ENCODE measurements at regions not wholly inside any gene's neighbourhood (a gene's known extent, or its start where the extent isn't known, plus 50 kb on each side); places are given as distances from the start of the nearest gene placed in this dataset.

GRCh38 chr11:127493330-127494022, 492.9 kb upstream of the KIRREL3 start:
- no peak for DNase-seq (ENCODE audit: low read depth in 2 of 2)

GRCh38 chr11:127492029-127492428, 491.5 kb upstream of the KIRREL3 start:
- no peak for DNase-seq (ENCODE audit: low read depth in 2 of 2)

GRCh38 chr11:127491589-127491988, 491.0 kb upstream of the KIRREL3 start:
- no peak for DNase-seq (ENCODE audit: low read depth in 2 of 2)

DNA sequence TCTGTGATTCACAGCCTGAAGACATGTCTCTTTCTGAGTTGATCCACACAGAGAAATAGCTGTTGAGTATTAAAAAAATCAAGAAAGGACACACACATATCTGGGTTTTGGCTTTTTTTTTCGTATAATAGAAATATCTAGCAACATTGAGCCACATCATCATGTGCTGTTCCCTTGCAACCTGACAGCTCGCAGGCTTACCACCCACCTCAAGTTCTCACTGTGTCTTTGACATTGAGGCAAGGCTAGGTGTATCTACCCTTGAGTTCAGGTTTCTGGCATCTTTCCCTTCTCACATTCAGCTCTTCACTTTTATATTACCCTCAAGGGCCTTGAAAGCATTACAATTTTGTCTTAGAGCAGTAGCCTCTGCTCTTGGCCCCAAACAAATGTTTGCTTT, 490.3 kb upstream of the KIRREL3 start:
- no peak for DNase-seq (ENCODE audit: low read depth in 2 of 2)

DNA sequence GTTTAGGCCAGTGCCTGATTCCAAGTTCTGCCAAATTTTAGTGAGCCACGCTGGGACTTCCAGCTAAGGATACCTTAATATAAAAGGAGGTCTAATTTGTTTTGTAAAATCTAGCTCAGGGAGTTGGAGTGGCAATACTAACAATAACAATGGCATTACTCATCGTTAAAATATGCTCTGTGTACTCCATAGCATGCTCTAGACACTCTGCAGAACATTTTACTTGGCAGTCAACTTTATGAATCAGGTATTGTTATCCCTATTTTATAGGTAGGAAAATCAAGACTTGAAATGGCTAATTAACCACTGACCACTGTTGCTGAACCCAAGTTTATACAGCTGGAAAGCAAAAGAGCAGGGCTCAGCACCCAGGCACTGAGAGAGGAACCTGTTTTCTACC, 485.0 kb upstream of the KIRREL3 start:
- DNase-seq (ENCODE audit: low read depth in 2 of 2): no peak

- DNase-seq (ENCODE audit: low read depth in 2 of 2): no peak
Observed at GRCh38 chr11:127481391-127481790, 480.8 kb upstream of the KIRREL3 start.

DNA sequence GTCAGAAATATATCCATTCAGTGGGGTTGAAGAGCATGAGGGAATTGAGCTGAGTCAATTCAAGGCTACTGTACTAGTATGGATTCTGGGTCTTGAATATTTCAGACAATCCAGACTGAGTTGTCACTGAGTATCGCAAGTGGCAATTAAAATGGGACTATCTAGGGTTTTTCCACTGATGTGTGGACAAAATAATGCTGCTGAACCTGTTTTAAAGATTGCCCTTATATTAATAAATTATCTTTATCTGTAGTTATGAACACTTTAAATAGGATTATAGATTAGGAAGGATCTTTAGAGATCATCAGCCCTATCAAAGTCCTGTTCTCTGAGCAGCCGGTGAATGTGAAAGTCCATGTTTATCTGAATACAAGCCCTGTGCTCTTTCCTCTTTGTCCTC, 478.3 kb upstream of the KIRREL3 start:
- no peak for DNase-seq (ENCODE audit: low read depth in 2 of 2)

- no peak for DNase-seq (ENCODE audit: low read depth in 2 of 2)
Observed at GRCh38 chr11:127474766-127475165, 474.2 kb upstream of the KIRREL3 start.

DNA sequence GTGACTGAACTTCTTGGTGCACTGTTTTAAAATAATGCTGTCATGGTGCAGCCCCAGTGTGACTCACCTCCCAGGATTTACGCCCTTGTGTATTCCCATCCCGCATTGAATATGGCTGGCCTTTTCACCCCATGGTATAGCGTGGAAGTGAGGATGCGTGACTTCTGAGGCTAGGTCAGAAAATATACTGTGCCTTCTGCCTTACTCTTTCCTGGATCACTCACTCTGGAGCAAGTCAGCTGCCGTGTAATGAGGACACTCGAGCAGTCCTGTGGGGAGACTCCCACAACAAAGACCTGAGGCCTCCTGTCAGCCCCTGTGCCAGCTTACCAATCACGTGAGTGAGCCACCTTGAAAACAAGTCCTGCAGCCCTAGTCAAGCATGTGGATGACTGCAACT, 471.9 kb upstream of the KIRREL3 start:
- no peak for DNase-seq (ENCODE audit: low read depth in 2 of 2)

- no peak for DNase-seq (ENCODE audit: low read depth in 2 of 2)
Observed at GRCh38 chr11:127471662-127472061, 471.1 kb upstream of the KIRREL3 start.

DNA sequence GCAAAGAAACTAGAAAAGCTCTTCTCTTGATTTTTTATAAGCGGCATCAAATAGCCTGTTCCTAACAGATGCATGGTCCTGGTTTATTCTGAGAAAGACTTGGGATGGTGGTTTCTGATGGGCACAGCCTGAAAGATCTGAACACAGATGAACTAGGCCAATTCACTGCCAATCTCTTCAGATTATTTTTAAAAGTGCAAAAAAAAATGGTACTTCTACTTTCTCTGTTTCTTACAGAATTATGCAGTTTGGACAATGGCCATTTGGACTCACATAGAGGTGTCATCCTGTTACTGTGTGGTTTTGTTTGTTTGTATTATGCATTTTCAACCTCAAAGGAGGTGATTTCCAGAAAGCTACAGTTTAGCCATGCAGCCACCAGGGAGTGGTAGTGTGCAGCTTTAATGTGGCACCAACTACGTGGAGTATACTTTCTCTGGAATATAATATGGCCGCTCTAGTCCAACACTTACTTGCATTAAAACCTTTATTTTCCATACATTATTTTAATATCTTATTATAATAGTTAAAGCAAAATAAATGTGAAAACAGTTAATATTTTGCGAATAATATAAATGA, 469.8 kb upstream of the KIRREL3 start:
- no peak for DNase-seq (ENCODE audit: low read depth in 2 of 2)

DNA sequence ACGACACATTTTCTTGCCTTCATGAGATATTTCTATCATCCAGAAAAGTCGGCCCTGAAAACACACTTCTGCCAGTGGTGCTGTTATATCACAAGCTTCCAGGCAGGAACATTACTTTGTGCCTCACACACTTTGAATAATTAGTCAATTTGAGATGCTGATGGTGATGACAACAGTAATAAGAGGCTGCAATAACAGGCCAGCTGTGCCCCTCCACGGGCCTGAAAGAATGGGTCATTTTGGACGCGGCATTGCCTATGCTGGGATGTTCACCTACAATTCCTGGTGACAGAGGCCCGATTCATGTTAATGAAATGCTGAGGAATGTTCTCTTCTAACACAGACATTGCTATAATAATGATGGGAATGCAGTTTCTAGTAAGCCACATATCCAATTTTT, 463.8 kb upstream of the KIRREL3 start:
- no peak for DNase-seq (ENCODE audit: low read depth in 2 of 2)

DNA sequence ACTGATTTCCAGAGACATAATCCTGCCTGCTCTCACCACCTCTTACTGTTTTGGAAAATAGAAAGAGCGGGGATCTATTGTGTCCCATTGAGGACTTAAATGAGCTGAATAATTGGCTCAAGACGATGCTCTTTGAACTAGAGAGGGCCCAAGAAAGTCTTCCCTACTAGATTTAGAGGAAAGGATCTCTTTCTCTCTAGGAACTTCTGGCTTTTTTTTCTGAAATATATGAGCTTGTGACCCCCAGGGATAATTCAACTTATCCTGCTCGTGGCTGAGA, 461.4 kb upstream of the KIRREL3 start:
- no peak for DNase-seq (ENCODE audit: low read depth in 2 of 2)

DNA sequence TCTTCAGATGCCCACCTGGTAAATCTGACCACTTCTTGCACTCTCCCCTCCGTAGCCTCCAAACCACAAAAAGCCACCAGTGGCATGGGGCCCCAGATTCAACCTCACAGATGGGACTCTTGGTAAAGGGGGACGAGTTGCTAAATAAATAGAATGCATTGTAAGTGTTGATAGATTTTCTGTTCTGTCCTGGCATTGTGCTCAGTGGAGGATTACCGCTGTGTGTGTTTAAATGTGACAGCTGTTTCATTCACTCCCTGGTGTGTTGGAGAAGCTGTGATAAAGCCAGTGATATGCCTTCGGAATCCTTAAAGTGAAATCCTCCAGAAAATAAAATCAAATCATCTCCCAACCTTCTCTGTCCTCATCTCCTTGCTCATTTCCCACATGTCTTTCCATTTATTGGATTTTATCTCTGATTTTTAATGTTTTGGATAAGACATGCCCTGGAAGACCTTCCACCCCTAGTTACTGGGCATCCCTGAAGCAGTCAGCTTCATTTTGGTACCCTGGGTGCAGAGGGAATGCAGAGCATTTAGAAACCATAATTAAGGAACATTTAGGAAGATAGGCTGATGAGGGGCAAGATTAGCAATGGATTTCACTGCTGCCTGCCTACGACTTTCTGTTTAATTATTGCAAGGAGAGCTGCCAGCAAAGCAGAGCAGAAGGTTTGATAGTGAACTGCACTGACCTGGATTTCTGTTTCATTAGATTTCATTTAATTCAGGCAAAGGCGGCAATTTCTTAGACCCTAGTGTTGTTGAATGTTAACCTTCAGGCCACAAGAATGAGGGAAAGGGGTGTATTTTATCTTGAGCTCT, 460.9 kb upstream of the KIRREL3 start:
- DNase-seq (ENCODE audit: low read depth in 2 of 2): no peak

DNA sequence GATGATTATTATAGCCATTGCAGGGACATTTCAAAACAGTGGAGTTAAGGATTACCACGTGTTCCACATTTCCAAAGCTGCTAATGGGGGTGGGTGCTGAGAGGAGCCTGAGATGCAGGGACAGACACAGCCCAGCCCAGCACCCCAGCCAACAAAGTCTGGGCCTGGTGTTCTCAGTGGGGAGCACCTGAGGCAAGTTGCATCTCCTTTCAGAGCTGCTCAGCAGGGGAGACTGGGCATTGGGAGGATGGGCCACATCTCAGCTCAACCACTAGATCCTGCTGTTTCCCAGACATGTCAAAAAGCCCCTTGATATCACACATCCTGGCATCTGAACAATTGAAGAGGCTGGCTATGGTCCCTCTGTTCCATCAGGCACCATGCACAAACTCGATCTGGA, 458.0 kb upstream of the KIRREL3 start:
- no peak for DNase-seq (ENCODE audit: low read depth in 2 of 2)

DNA sequence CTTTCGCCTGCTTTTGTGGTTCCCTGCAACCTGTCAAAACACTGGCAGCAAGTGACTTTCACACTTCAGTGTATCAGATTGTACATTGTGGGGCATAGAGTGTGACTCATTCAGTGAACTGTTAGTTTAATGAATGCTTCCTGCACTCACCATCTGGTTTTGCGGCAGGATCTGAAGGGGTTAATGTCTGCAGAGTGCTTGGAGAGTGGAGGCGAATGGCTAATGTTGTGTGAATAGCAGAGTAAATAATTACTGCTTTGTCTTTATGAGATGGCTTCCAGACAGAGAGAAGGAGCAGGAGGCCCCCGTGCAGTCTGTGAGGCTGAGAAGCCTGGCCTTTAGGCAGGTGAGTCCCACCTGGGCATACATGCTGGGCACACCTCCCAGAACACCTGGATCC, 454.3 kb upstream of the KIRREL3 start:
- no peak for DNase-seq (ENCODE audit: low read depth in 2 of 2)

DNA sequence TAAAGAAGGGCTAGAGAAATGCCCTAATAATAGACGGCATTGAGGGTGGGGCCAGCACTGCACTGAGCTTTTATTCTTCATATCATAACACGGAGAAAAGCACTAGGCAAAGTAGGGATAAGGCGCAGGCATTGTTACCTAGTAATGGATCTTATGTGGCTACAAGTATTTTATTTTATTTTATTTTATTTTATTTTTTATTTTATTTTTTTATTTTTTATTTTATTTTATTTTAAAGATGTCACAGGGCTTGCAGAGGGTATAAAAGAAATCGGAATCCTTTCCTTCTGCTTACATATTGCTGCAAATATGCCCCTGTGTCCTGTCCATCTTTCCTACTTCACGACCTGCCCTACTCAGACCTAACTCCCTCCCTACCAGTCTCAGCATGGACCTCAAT, 452.0 kb upstream of the KIRREL3 start:
- no peak for DNase-seq (ENCODE audit: low read depth in 2 of 2)

DNA sequence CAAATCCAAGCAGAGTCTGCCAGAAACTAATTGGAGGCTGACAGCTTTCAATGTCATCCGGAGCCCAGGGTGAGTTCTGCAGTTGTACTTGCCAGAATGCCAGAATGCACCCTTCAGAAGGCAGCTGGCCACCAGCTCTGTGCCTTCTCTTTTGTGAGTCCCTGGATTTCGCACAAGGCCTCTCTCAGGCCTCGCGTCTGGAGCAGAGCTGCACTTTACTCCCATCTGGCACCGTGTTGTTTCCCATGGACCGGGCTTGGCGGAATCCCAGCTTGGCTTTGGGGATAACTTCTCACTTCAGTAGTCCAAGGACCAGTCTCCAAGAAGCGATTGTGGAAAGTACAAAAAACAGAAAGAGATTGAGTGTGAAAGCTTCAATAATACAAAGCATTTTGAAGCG, 451.3 kb upstream of the KIRREL3 start:
- DNase-seq (ENCODE audit: low read depth in 2 of 2): no peak

GRCh38 chr11:127448101-127448500, 447.5 kb upstream of the KIRREL3 start:
- no peak for DNase-seq (ENCODE audit: low read depth in 2 of 2)

- DNase-seq (ENCODE audit: low read depth in 2 of 2): no peak
Observed at GRCh38 chr11:127445476-127445875, 444.9 kb upstream of the KIRREL3 start.

DNA sequence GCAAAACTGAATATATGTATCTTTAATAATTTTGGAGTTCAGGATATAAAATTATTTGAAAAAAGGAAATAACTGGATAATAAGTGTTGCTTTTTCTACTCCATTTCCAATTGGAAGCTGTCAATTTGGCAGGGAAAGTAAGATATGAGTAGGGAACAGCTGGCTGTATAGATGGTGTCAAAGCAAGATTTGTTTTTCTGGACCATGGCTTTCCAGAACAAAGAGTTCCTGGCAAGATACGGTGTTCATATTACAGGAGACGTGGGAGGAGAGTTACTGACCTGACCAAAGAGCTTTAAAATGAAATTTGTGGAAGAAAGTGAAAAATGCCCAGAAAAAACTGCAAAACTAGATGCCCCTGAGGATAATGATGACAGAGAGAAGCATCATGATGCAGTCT, 442.7 kb upstream of the KIRREL3 start:
- no peak for DNase-seq (ENCODE audit: low read depth in 2 of 2)

GRCh38 chr11:127440616-127441015, 440.0 kb upstream of the KIRREL3 start:
- no peak for DNase-seq (ENCODE audit: low read depth in 2 of 2)

DNA sequence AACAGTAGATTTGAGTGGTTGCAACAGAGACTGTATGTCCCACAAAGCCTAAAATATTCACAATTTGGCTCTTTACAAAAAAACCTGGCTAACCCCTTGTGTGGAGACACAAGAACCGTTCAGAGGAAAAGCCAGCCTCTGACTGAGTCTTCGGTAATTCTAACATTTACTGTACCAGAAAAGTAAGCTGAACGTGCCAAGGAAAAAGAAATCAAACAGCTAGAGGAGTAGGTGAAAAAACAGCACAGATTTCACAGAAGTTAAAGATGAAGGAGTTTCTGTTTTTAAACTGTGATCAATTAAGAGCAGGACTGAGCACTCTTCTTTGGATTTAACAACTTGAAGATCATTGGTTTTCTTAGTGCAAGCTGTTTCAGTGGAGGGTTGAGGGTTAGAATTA, 424.7 kb upstream of the KIRREL3 start:
- DNase-seq (ENCODE audit: low read depth in 2 of 2): no peak
